ENCODE measurements at regions not wholly inside any gene's neighbourhood (a gene's known extent, or its start where the extent isn't known, plus 50 kb on each side); places are given as distances from the start of the nearest gene placed in this dataset.

DNA sequence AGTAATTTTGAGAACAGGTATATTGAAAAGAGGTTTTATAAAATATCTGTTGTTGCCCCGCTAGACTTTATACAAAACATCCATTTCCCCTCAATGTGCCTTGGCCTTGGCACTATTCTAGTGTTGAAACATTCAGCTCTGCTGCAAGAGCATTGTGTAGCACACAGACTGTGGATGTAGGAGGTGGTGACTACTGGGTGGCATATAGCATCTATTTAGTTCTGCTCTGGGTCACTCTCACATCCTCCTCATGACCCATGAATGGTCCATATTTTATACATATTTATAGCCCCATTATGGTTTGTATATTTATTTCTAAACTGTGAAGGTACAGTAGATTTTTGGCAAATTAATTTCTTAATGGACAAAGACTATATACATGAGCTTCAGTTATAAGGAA lies 1022.0 kb upstream of the CELF4 start:
- H3K9me3 ChIP-seq (ENCODE audit: control insufficient read depth, insufficient read depth, low read length): no peaks in the 10 kb centered on the region
- H3K4me1 ChIP-seq (ENCODE audit: control insufficient read depth, insufficient read depth, low read length): no peaks in the 10 kb centered on the region
- H3K36me3 ChIP-seq (ENCODE audit: control insufficient read depth, insufficient read depth, low read length): no peaks in the 10 kb centered on the region
- H3K4me3 ChIP-seq (ENCODE audit: low read length): no peak overlapping the region
- H3K27ac ChIP-seq (ENCODE audit: low read length): no peak overlapping the region
- WGBS (ENCODE audit: insufficient coverage, insufficient read length): no CpG with 5 or more reads among the region's 1 CpG
- H3K27me3 ChIP-seq (ENCODE audit: control insufficient read depth, insufficient read depth, low read length): no peaks in the 10 kb centered on the region
- no peak for DNase-seq (ENCODE audit: low read depth, low spot score)

DNA sequence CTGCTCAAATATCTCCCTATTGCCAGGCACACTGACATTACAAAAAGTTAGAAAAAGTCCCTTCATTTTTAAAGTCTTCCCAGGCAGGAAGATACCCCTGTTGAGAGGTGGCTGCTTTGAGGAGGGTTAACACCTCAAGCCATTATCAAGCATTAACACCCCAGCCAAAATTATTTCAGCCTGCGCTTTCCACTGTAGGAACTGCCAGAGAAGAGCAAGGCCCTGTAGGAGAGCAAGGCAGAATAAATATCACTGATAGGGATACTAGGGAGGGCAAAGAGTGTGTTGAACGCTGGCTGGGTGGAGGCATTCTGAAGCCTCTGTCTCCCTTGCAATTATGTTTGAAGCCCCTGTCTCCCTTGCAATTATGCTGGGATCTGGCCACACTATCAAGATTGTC lies 1020.7 kb upstream of the CELF4 start:
- DNase-seq (ENCODE audit: low read depth, low spot score): no peak
- no peaks in the 10 kb centered on the region for H3K27me3 ChIP-seq (ENCODE audit: control insufficient read depth, insufficient read depth, low read length)
- WGBS (ENCODE audit: insufficient coverage, insufficient read length): no CpG with 5 or more reads among the region's 2 CpGs
- H3K27ac ChIP-seq (ENCODE audit: low read length): no peak overlapping the region
- no peaks in the 10 kb centered on the region for H3K9me3 ChIP-seq (ENCODE audit: control insufficient read depth, insufficient read depth, low read length)
- H3K4me3 ChIP-seq (ENCODE audit: low read length): no peak overlapping the region
- no peaks in the 10 kb centered on the region for H3K4me1 ChIP-seq (ENCODE audit: control insufficient read depth, insufficient read depth, low read length)
- no peaks in the 10 kb centered on the region for H3K36me3 ChIP-seq (ENCODE audit: control insufficient read depth, insufficient read depth, low read length)

DNA sequence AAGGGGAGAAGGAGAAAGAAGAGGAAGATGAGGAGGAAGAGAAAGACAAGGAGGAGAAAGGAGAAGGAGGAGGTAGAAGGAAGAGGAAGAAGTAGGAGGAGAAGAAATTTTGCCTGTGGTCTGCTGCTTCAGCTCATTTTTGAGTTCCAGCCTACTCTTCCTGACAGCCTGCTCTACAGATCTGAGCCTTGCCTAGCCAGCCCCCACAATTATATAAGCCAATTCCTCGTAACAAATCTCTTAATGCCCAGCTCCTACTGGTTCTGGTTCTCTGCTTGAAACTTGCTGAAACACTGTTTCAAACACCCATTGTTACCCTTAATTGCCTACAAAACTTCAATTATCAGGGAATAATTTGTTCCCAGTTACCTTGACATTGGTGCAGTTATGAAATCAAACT lies 1014.2 kb upstream of the CELF4 start:
- H3K27me3 ChIP-seq (ENCODE audit: control insufficient read depth, insufficient read depth, low read length): no peaks in the 10 kb centered on the region
- DNase-seq (ENCODE audit: low read depth, low spot score): no peak
- no peak overlapping the region for H3K4me3 ChIP-seq (ENCODE audit: low read length)
- H3K9me3 ChIP-seq (ENCODE audit: control insufficient read depth, insufficient read depth, low read length): no peaks in the 10 kb centered on the region
- WGBS (ENCODE audit: insufficient coverage, insufficient read length): no CpG with 5 or more reads among the region's 1 CpG
- no peaks in the 10 kb centered on the region for H3K36me3 ChIP-seq (ENCODE audit: control insufficient read depth, insufficient read depth, low read length)
- no peak overlapping the region for H3K27ac ChIP-seq (ENCODE audit: low read length)
- H3K4me1 ChIP-seq (ENCODE audit: control insufficient read depth, insufficient read depth, low read length): no peaks in the 10 kb centered on the region

DNA sequence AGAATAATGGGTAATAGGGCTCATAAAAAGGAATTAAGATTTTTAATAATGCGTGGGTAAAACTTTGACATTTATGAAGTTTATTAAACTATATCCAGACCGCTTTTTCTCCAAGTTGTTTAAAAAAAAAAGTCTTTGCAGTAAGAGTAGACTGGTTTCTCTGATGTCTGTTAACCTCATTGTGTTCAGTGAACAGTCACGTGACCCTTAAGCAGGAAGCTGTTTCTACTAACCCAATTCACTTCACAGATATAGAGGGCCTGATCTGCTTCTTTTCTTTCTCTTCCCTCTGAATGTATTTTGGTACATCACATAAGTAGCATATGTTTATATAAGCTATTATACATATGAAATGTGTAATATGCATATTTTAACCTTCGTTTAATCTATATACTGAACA lies 1011.3 kb upstream of the CELF4 start:
- Histone ChIP-seq H3K27ac (ENCODE audit: low read length) (no peak overlapping the region), H3K9me3 (ENCODE audit: control insufficient read depth, insufficient read depth, low read length) (no peaks in the 10 kb centered on the region), H3K4me1 (ENCODE audit: control insufficient read depth, insufficient read depth, low read length) (no peaks in the 10 kb centered on the region), H3K36me3 (ENCODE audit: control insufficient read depth, insufficient read depth, low read length) (no peaks in the 10 kb centered on the region), H3K27me3 (ENCODE audit: control insufficient read depth, insufficient read depth, low read length) (no peaks in the 10 kb centered on the region), H3K4me3 (ENCODE audit: low read length) (no peak overlapping the region)
- no peak for DNase-seq (ENCODE audit: low read depth, low spot score)
- 100% methylated on average over 1 of the region's 4 CpGs for WGBS (ENCODE audit: insufficient coverage, insufficient read length)

DNA sequence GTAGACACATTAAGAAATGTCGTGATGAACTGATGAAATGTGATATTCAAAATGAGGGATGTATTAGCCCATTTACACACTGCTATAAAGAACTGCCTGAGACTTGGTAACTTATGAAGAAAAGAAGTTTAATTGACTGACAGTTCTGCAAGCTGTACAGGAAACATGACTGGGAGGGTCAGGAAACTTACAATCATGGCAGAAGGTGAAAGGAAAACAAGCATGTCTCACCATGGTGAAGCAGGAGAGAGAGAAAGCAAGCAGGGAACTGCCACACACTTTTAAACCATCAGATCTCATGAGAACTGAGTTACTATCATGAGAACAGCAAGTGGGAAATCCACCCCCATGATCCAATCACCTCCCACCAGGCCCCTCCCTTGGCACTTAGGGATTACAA lies 1010.8 kb upstream of the CELF4 start:
- no CpG with 5 or more reads among the region's 1 CpG for WGBS (ENCODE audit: insufficient coverage, insufficient read length)
- Histone ChIP-seq H3K36me3 (ENCODE audit: control insufficient read depth, insufficient read depth, low read length) (no peaks in the 10 kb centered on the region), H3K4me1 (ENCODE audit: control insufficient read depth, insufficient read depth, low read length) (no peaks in the 10 kb centered on the region), H3K27ac (ENCODE audit: low read length) (no peak overlapping the region), H3K27me3 (ENCODE audit: control insufficient read depth, insufficient read depth, low read length) (no peaks in the 10 kb centered on the region), H3K9me3 (ENCODE audit: control insufficient read depth, insufficient read depth, low read length) (no peaks in the 10 kb centered on the region), H3K4me3 (ENCODE audit: low read length) (no peak overlapping the region)
- DNase-seq (ENCODE audit: low read depth, low spot score): no peak

DNA sequence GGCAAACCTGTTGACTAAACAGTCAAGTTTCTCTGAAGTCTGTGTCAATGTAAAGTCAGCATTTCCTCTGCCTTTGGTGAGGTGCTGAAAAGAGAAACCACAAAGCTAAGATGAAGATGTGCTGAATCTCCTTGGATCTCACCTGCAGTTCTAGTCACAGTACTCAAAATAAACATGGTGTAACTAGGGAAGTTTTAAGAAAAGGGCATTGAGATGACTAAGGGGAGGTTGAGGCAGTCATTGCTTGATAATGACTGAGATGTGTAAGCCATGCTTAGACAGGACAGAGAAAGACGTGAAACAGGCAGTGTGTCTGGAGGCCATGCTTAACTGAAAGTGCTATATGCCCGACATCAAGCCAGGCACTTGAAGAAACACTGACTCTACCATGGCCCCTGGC lies 1010.0 kb upstream of the CELF4 start:
- H3K27me3 ChIP-seq (ENCODE audit: control insufficient read depth, insufficient read depth, low read length): no peaks in the 10 kb centered on the region
- H3K4me3 ChIP-seq (ENCODE audit: low read length): no peak overlapping the region
- no CpG with 5 or more reads among the region's 2 CpGs for WGBS (ENCODE audit: insufficient coverage, insufficient read length)
- H3K4me1 ChIP-seq (ENCODE audit: control insufficient read depth, insufficient read depth, low read length): no peaks in the 10 kb centered on the region
- H3K9me3 ChIP-seq (ENCODE audit: control insufficient read depth, insufficient read depth, low read length): no peaks in the 10 kb centered on the region
- no peaks in the 10 kb centered on the region for H3K36me3 ChIP-seq (ENCODE audit: control insufficient read depth, insufficient read depth, low read length)
- no peak overlapping the region for H3K27ac ChIP-seq (ENCODE audit: low read length)
- DNase-seq (ENCODE audit: low read depth, low spot score): no peak

DNA sequence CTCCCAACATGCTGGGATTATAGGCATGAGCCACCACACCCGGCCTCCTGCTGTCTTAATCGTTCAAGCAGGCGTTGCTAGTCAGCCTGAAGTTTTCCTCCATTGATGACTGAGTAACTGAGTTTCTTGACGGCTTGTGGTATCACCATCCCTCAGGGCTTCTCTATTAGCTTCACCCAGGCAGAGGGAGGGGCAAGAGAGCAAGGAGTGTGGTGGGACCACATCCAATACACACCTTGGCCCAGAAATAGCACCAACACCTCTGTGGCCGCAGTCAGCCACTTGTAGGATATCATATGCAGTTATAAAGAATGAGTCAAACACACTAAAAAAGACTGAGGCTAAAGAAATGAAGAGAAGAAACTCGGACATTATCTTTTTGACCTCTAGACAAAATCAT lies 1009.4 kb upstream of the CELF4 start:
- H3K27ac ChIP-seq (ENCODE audit: low read length): no peak overlapping the region
- no peak overlapping the region for H3K4me3 ChIP-seq (ENCODE audit: low read length)
- H3K27me3 ChIP-seq (ENCODE audit: control insufficient read depth, insufficient read depth, low read length): no peaks in the 10 kb centered on the region
- H3K36me3 ChIP-seq (ENCODE audit: control insufficient read depth, insufficient read depth, low read length): no peaks in the 10 kb centered on the region
- no peaks in the 10 kb centered on the region for H3K9me3 ChIP-seq (ENCODE audit: control insufficient read depth, insufficient read depth, low read length)
- no peaks in the 10 kb centered on the region for H3K4me1 ChIP-seq (ENCODE audit: control insufficient read depth, insufficient read depth, low read length)
- DNase-seq (ENCODE audit: low read depth, low spot score): no peak
- no CpG with 5 or more reads among the region's 6 CpGs for WGBS (ENCODE audit: insufficient coverage, insufficient read length)

DNA sequence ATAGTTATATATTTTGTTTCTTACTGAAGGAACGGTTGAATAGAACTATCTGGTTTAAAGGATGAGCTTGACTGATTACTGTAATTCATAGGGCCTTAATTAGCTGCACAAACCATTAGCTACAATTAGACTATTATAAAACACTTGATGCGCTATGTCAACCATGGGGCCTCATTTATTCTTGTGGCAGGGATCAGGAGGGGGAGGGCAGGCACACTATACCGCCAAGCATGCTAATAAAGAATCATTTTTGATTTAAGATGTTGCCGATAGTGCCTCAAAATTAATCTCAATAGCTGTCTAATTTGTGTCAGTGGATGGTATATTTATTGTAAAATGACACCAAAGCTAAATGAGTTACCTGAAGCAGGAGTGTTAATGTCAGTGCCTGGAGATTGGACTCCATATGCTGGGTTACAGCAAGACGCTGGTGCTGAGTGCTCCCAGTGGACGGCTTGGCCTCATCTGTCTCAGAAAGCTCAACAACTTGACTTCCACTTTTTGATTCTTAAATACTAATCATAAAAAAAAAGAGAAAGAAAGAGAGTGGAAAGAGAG lies 1007.0 kb upstream of the CELF4 start:
- Histone ChIP-seq H3K36me3 (ENCODE audit: control insufficient read depth, insufficient read depth, low read length) (no peaks in the 10 kb centered on the region), H3K27ac (ENCODE audit: low read length) (no peak overlapping the region), H3K4me3 (ENCODE audit: low read length) (no peak overlapping the region), H3K9me3 (ENCODE audit: control insufficient read depth, insufficient read depth, low read length) (no peaks in the 10 kb centered on the region), H3K4me1 (ENCODE audit: control insufficient read depth, insufficient read depth, low read length) (no peaks in the 10 kb centered on the region), H3K27me3 (ENCODE audit: control insufficient read depth, insufficient read depth, low read length) (no peaks in the 10 kb centered on the region)
- no CpG with 5 or more reads among the region's 6 CpGs for WGBS (ENCODE audit: insufficient coverage, insufficient read length)
- DNase-seq (ENCODE audit: low read depth, low spot score): no peak

DNA sequence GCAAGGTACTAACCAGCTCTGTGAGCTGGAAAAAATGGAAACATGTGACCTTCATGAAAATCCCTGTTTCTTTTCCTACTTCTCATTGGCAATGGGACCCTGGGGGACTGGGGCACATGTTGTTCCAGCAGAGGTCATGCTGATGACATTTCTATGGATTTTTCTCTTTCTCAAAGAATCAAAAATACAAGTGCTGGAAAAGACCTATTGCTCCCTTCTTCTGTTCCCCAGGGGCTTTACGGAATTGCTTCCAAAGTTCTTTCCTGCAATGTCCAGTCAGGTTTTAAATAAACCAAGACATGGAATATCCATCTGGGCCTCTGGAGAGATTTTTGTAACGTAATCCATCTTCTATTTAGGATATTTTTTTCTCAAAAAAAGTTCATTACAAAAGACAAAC lies 1006.1 kb upstream of the CELF4 start:
- Histone ChIP-seq H3K36me3 (ENCODE audit: control insufficient read depth, insufficient read depth, low read length) (no peaks in the 10 kb centered on the region), H3K9me3 (ENCODE audit: control insufficient read depth, insufficient read depth, low read length) (no peaks in the 10 kb centered on the region), H3K4me1 (ENCODE audit: control insufficient read depth, insufficient read depth, low read length) (no peaks in the 10 kb centered on the region), H3K27ac (ENCODE audit: low read length) (no peak overlapping the region), H3K4me3 (ENCODE audit: low read length) (no peak overlapping the region), H3K27me3 (ENCODE audit: control insufficient read depth, insufficient read depth, low read length) (no peaks in the 10 kb centered on the region)
- no CpG with 5 or more reads among the region's 2 CpGs for WGBS (ENCODE audit: insufficient coverage, insufficient read length)
- DNase-seq (ENCODE audit: low read depth, low spot score): no peak

DNA sequence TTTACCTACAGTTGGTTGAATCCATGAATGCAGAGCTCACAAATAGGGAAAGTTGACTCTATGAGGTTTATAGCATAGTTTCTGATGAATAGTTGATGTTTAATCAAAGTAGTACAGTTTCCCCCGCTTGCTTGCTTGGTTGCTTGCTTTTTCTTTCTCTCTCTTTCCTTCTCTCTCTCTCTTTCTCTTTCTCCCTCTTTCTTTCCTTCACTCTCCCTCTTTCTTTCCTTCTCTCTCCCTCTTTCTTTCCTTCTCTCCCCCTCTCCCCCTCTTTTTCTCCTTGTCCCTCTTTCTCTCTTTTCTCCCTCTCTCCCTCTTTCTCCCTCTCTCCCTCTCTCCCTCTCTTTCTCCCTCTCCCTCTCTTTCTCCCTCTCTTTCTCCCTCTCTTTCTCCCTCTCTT lies 999.9 kb upstream of the CELF4 start:
- Histone ChIP-seq H3K27me3 (ENCODE audit: control insufficient read depth, insufficient read depth, low read length) (no peaks in the 10 kb centered on the region), H3K36me3 (ENCODE audit: control insufficient read depth, insufficient read depth, low read length) (no peaks in the 10 kb centered on the region), H3K4me1 (ENCODE audit: control insufficient read depth, insufficient read depth, low read length) (no peaks in the 10 kb centered on the region), H3K27ac (ENCODE audit: low read length) (no peak overlapping the region), H3K4me3 (ENCODE audit: low read length) (no peak overlapping the region), H3K9me3 (ENCODE audit: control insufficient read depth, insufficient read depth, low read length) (no peaks in the 10 kb centered on the region)
- WGBS (ENCODE audit: insufficient coverage, insufficient read length): no CpG with 5 or more reads among the region's 1 CpG
- no peak for DNase-seq (ENCODE audit: low read depth, low spot score)

DNA sequence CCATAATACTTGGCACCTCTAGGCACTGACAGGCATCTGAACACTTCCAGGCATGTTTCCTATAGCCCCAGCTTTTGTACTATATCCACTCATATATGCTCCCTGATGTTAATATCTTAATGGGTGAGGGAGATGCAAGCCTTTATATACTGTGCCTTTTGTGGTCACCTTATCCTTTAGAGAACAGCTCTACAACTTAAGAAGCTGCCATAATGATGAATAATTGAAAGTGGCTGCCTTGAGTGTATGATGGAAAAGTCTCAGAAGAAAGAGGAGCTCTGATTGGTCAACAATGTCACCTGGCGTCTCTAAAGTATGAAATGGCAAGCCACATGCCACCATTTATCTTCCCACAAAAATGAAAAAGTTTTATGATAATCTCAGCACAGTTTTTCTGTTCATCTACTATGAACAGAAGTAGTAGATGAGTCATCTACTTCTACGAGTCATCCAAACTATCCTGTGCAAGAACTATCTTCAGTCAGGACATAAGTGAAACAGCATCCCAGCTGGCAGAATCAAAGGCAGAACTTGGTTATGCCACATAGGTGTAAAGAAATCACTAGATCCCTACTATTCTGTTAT lies 997.9 kb upstream of the CELF4 start:
- no peak overlapping the region for H3K4me3 ChIP-seq (ENCODE audit: low read length)
- no peaks in the 10 kb centered on the region for H3K36me3 ChIP-seq (ENCODE audit: control insufficient read depth, insufficient read depth, low read length)
- no peaks in the 10 kb centered on the region for H3K27me3 ChIP-seq (ENCODE audit: control insufficient read depth, insufficient read depth, low read length)
- no peaks in the 10 kb centered on the region for H3K9me3 ChIP-seq (ENCODE audit: control insufficient read depth, insufficient read depth, low read length)
- DNase-seq (ENCODE audit: low read depth, low spot score): no peak
- H3K27ac ChIP-seq (ENCODE audit: low read length): no peak overlapping the region
- H3K4me1 ChIP-seq (ENCODE audit: control insufficient read depth, insufficient read depth, low read length): no peaks in the 10 kb centered on the region
- WGBS (ENCODE audit: insufficient coverage, insufficient read length): no CpG with 5 or more reads among the region's 2 CpGs
